HEK293T (cell line): ENCODE measurements at regions not wholly inside any gene's neighbourhood (a gene's known extent, or its start where the extent isn't known, plus 50 kb on each side); places are given as distances from the start of the nearest gene placed in this dataset.

Experiments
- CTCF ChIA-PET: fragments of 350-600 bp; formaldehyde crosslinking; extraction: SDS; loops from one replicate; lab custom pipeline; 2021; ENCODE audit warnings: antibody characterized with exemption, inconsistent platforms; lab: Yijun Ruan, JAX
- POLR2A ChIA-PET: fragments of 350-600 bp; formaldehyde crosslinking; extraction: SDS; loops from one replicate; lab custom pipeline; 2020; ENCODE audit warnings: antibody characterized with exemption, inconsistent platforms; lab: Yijun Ruan, JAX
- DNase-seq: peaks from one replicate; pipeline ENCODE4 v3.0.0; 2012; ENCODE audit warnings: mixed read lengths; ENCODE audit errors: extremely low spot score
- FOXA1 ChIP-seq: fragments of 450-650 bp; IDR thresholded peaks from 2 replicates; pipeline ENCODE4 v1.6.1; 2016; ENCODE audit warnings: mild to moderate bottlenecking
- FOXK2 ChIP-seq: fragments of 450-650 bp; IDR thresholded peaks from 2 replicates; pipeline ENCODE4 v1.6.1; 2016; ENCODE audit warnings: mild to moderate bottlenecking
- HDGF ChIP-seq: fragments of 450-650 bp; IDR thresholded peaks from 2 replicates; pipeline ENCODE4 v1.6.1; 2017; ENCODE audit warnings: antibody characterized with exemption, borderline replicate concordance
- PKNOX1 ChIP-seq: fragments of 450-650 bp; IDR thresholded peaks from 2 replicates; pipeline ENCODE4 v1.6.1; 2016
- SUZ12 ChIP-seq: fragments of 450-650 bp; IDR thresholded peaks from 2 replicates; pipeline ENCODE4 v1.6.1; 2016; ENCODE audit warnings: mild to moderate bottlenecking
- ZNF384 ChIP-seq: fragments of 450-650 bp; IDR thresholded peaks from 2 replicates; pipeline ENCODE4 v1.6.1; 2016

- CTCF ChIA-PET: no interaction called here
- POLR2A ChIA-PET: no interaction called here
- DNase-seq: no peak
- TF ChIP-seq FOXK2 (no peak), HDGF (no peak)
These were observed 1155.3 kb downstream of the FSTL5 start for GRCh38 chr4:161008527-161008926.

- CTCF ChIA-PET: no interaction called here
- no peak for TF ChIP-seq PKNOX1
- no peak for TF ChIP-seq FOXA1
- no peak for TF ChIP-seq SUZ12
- no peak for TF ChIP-seq ZNF384
- POLR2A ChIA-PET: no interaction called here
- no peak for DNase-seq
These were observed 1153.6 kb downstream of the FSTL5 start for GRCh38 chr4:161010227-161010626.
